Mesothelial cell of epicardium (in vitro differentiated cells): ENCODE measurements at regions not wholly inside any gene's neighbourhood (a gene's known extent, or its start where the extent isn't known, plus 50 kb on each side); places are given as distances from the start of the nearest gene placed in this dataset.
A peak's percentile ranks its signal among the peaks of the same experiment; 100 is the strongest.

Experiments used
- DNase-seq, 2 experiments: peaks; one replicate each; pipeline ENCODE4 v3.0.0; 2021; ENCODE audit warnings: low spot score in 2 of 2; ENCODE audit not compliant: unreplicated experiment in 2 of 2
- H3K27ac Mint-ChIP-seq: 2 replicates; pipeline ENCODE4 v1.8.0; 2021; ENCODE audit warnings: mixed read lengths
- H3K27me3 Mint-ChIP-seq: 2 replicates; pipeline ENCODE4 v1.8.0; 2021; ENCODE audit warnings: low read depth, mixed read lengths
- H3K36me3 Mint-ChIP-seq: 2 replicates; pipeline ENCODE4 v1.8.0; 2021; ENCODE audit warnings: mixed read lengths
- H3K4me1 Mint-ChIP-seq: 2 replicates; pipeline ENCODE4 v1.8.0; 2021; ENCODE audit warnings: mixed read lengths
- H3K4me3 Mint-ChIP-seq: 2 replicates; pipeline ENCODE4 v1.8.0; 2021; ENCODE audit warnings: mild to moderate bottlenecking, moderate library complexity, mixed read lengths
- H3K9me3 Mint-ChIP-seq: 2 replicates; pipeline ENCODE4 v1.8.0; 2021; ENCODE audit warnings: mixed read lengths
- CTCF ChIP-seq: fragments of 200-600 bp; sonication (generic); IDR thresholded peaks from one replicate; pipeline ENCODE4 v1.5.0; 2021; ENCODE audit warnings: antibody characterized with exemption; ENCODE audit not compliant: unreplicated experiment

- H3K4me3 Mint-ChIP-seq, result no peak overlapping the region
- peaks cover 1% of the 10 kb centered on the region for H3K9me3 Mint-ChIP-seq
- TF ChIP-seq CTCF, result no peak
- H3K4me1 Mint-ChIP-seq, result peaks cover 31% of the 10 kb centered on the region
- no peaks in the 10 kb centered on the region for H3K27me3 Mint-ChIP-seq
- DNase-seq, result no peak
- no peaks in the 10 kb centered on the region for H3K36me3 Mint-ChIP-seq
- peak overlapping the region; percentile 55 for H3K27ac Mint-ChIP-seq
Measured at GRCh38 chr13:84263354-84264069, 381.2 kb upstream of the SLITRK1 start.

GRCh38 chr13:84255226-84255797 lies 373.0 kb upstream of the SLITRK1 start:
- no peak for TF ChIP-seq CTCF
- H3K27ac Mint-ChIP-seq, result no peak overlapping the region
- peaks cover 13% of the 10 kb centered on the region for H3K36me3 Mint-ChIP-seq
- no peaks in the 10 kb centered on the region for H3K4me1 Mint-ChIP-seq
- H3K9me3 Mint-ChIP-seq, result peaks cover 29% of the 10 kb centered on the region
- no peaks in the 10 kb centered on the region for H3K27me3 Mint-ChIP-seq
- no peak for DNase-seq
- no peak overlapping the region for H3K4me3 Mint-ChIP-seq

DNA sequence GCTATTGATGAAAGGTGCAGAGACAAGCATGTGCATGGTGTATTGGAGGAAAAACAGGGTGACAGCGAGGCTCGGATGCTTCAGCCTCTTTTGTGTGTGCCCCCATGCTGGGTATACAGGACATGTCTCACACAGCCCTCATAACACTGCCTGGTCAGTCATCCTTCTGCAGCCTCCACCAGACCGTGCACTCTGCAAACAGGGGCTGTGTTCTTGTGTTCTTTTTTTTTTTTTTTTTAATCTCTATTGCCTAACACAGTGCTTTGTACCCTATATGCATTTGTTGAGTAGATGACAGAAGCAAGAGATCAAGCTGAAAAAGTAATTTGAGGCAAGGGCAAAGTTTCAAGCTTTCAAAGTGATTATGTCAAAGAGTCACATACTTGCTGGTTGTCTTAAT lies 367.2 kb upstream of the SLITRK1 start:
- H3K9me3 Mint-ChIP-seq, result peaks cover 26% of the 10 kb centered on the region
- TF ChIP-seq CTCF, result no peak
- H3K4me1 Mint-ChIP-seq, result no peaks in the 10 kb centered on the region
- H3K4me3 Mint-ChIP-seq, result no peak overlapping the region
- H3K36me3 Mint-ChIP-seq, result peaks cover 13% of the 10 kb centered on the region
- DNase-seq, result no peak
- no peak overlapping the region for H3K27ac Mint-ChIP-seq
- no peaks in the 10 kb centered on the region for H3K27me3 Mint-ChIP-seq

DNA sequence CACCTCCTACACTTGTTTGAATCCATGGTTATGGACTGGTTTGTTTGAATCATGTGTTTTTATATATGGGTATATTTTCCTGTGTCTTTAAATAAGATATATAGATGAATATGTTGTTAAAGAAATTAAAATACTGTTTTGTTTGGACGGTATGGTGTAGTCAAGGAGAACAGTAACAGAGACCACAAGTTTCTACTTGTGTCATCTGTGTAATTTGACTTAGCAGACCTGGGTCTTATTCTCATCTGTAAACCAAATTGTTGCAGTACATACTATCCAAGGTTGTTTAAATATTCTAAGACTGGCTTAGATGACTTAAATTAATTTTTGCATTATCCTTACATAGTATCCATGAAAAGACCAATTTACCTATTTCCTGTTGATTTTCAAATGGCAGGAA lies 361.1 kb upstream of the SLITRK1 start:
- no peaks in the 10 kb centered on the region for H3K4me1 Mint-ChIP-seq
- peaks cover 13% of the 10 kb centered on the region for H3K9me3 Mint-ChIP-seq
- H3K27ac Mint-ChIP-seq, result no peak overlapping the region
- H3K36me3 Mint-ChIP-seq, result no peaks in the 10 kb centered on the region
- no peaks in the 10 kb centered on the region for H3K27me3 Mint-ChIP-seq
- DNase-seq, result no peak
- TF ChIP-seq CTCF, result no peak
- no peak overlapping the region for H3K4me3 Mint-ChIP-seq

GRCh38 chr13:84239032-84239431 lies 356.8 kb upstream of the SLITRK1 start:
- H3K27ac Mint-ChIP-seq, result no peak overlapping the region
- H3K9me3 Mint-ChIP-seq, result peaks cover 15% of the 10 kb centered on the region
- TF ChIP-seq CTCF, result no peak
- H3K4me3 Mint-ChIP-seq, result no peak overlapping the region
- no peak for DNase-seq
- peaks cover 4% of the 10 kb centered on the region for H3K4me1 Mint-ChIP-seq
- H3K36me3 Mint-ChIP-seq, result no peaks in the 10 kb centered on the region
- H3K27me3 Mint-ChIP-seq, result peaks cover 6% of the 10 kb centered on the region

GRCh38 chr13:84238381-84238780 lies 356.1 kb upstream of the SLITRK1 start:
- no peak overlapping the region for H3K27ac Mint-ChIP-seq
- H3K36me3 Mint-ChIP-seq, result no peaks in the 10 kb centered on the region
- no peak overlapping the region for H3K4me3 Mint-ChIP-seq
- DNase-seq, result no peak
- H3K9me3 Mint-ChIP-seq, result peaks cover 21% of the 10 kb centered on the region
- TF ChIP-seq CTCF, result no peak
- H3K4me1 Mint-ChIP-seq, result peaks cover 4% of the 10 kb centered on the region
- peaks cover 6% of the 10 kb centered on the region for H3K27me3 Mint-ChIP-seq
